Heart left ventricle (tissue), 16 donors: ENCODE measurements at regions not wholly inside any gene's neighbourhood (a gene's known extent, or its start where the extent isn't known, plus 50 kb on each side); places are given as distances from the start of the nearest gene placed in this dataset.
A peak's percentile ranks its signal among the peaks of the same experiment; 100 is the strongest.

ENCODE experiments used
- ATAC-seq, 4 donors: fragments of 200-7000 bp; cut with Tn5 transposase; one replicate each; pipeline ENCODE4 v1.9.1; 2020 to 2022; ENCODE audit warnings: moderate library complexity in 4 of 4, mild to moderate bottlenecking in 3 of 4, moderate number of reproducible peaks in 1 of 4
- DNase-seq, 5 donors: peaks; one replicate each; pipeline ENCODE4 v3.0.0-alpha.2; 2020
- H3K27ac ChIP-seq, 12 donors: fragments of 200-600 bp; sonication (generic) in 4 of 12; one replicate each; pipeline versions ENCODE4 v1.5.0 to v1.8.0; 2016 to 2022; ENCODE audit warnings: mild to moderate bottlenecking in 2 of 12
- H3K27me3 ChIP-seq, 9 donors: fragments of 200-600 bp; sonication (generic) in 2 of 9; one replicate each; pipeline versions ENCODE4 v1.5.1 to v1.8.0; 2016 to 2022; ENCODE audit warnings: mild to moderate bottlenecking in 3 of 9
- H3K36me3 ChIP-seq, 9 donors: fragments of 200-600 bp; sonication (generic) in 2 of 9; one replicate each; pipeline versions ENCODE4 v1.5.0 to v1.8.0; 2018 to 2022; ENCODE audit warnings: mild to moderate bottlenecking in 2 of 9
- H3K4me1 ChIP-seq, 12 donors: fragments of 200-600 bp; sonication (generic) in 4 of 12; one replicate each; pipeline versions ENCODE4 v1.5.0 to v1.8.0; 2016 to 2022; ENCODE audit warnings: mild to moderate bottlenecking in 3 of 12
- H3K4me3 ChIP-seq, 12 donors: fragments of 200-600 bp; sonication (generic) in 4 of 12; one replicate each; pipeline versions ENCODE4 v1.5.0 to v1.8.0; 2017 to 2022; ENCODE audit warnings: mild to moderate bottlenecking in 9 of 12, moderate library complexity in 4 of 12
- H3K9me3 ChIP-seq, 12 donors: fragments of 200-600 bp; sonication (generic) in 4 of 12; one replicate each; pipeline versions ENCODE4 v1.5.0 to v1.8.0; 2016 to 2022; ENCODE audit warnings: mild to moderate bottlenecking in 1 of 12
- CTCF ChIP-seq, 12 donors: fragments of 200-600 bp; sonication (generic) in 4 of 12; IDR thresholded peaks; one replicate each; pipeline versions ENCODE4 v1.5.0 to v1.8.0; 2018 to 2022; ENCODE audit warnings: antibody characterized with exemption in 12 of 12, mild to moderate bottlenecking in 5 of 12
- POLR2A ChIP-seq, 2 donors: fragments of 450-650 bp; IDR thresholded peaks; one replicate each; pipeline ENCODE4 v1.6.1; 2017; ENCODE audit warnings: antibody characterized with exemption in 2 of 2, mild to moderate bottlenecking in 2 of 2, moderate library complexity in 2 of 2
- WGBS, 4 donors: extraction: QIAGEN DNeasy Blood & Tissue Kit in 2 of 4; methylation state at CpG; one replicate each; pipeline versions ENCODE4 v1.1.5 to v1.1.7; 2013 to 2018; 5-methylcytosine and 5-hydroxymethylcytosine counted together
- intact Hi-C, 10 donors: fragments of 100-400 bp; cut with DNase I; formaldehyde crosslinking; loops; one replicate each; pipeline versions ENCODE4 v1.11.1 to v1.14.2; 2022
- donor health status: ischemic (EF 13 %, LVEDD 7.1; RV severe dilation, severe dysfunction).
- donor health status: healthy with polysubstance abuse.
- donor health status: DM: no; HTN: yes; CAD: no.
- donor health status: DM: no; HTN: no; CAD: no.
- donor health status: ischemic (EF 25% LVEDD 6.9; RV normal size, moderate dysfunction).
- donor health status: ischemic (EF 25% LVEDD 5.7; RV mildly dilated, moderate dysfunction).
- donor health status: healthy.
- donor health status: DM: yes; HTN: yes; CAD: no.
- donor health status: ischemic (EF 35%, LVEDD 5.7; RV mildly dilated, moderate dysfunction).
- donor health status: nonischemic (EF 11% LVEDD 7.7; RV severe dilation, severe dysfunction).
- donor health status: DM: yes; HTN: yes; CAD: no.
- donor health status: PGD.
- donor health status: ischemic (EF 29% LVEDD 5.4; RV normal size, mild dysfunction).
- donor health status: nonischemic (EF 23%, LVEDD 6.1; RV moderate dilation, normal function).

- Histone ChIP-seq H3K27ac (peak overlapping the region in 1 of 12 donors; percentile 13), H3K9me3 (no peaks in the 10 kb centered on the region), H3K4me3 (no peak overlapping the region), H3K4me1 (peaks cover 0 to 39% (median 5%) of the 10 kb centered on the region in 12 donors), H3K27me3 (no peaks in the 10 kb centered on the region), H3K36me3 (no peaks in the 10 kb centered on the region)
- ATAC-seq (peak in 3 of 4 donors; percentile 25 to 51 (median 27)), DNase-seq (no peak)
- TF ChIP-seq CTCF (IDR thresholded peaks at IDR 0.05) (no peak), POLR2A (IDR thresholded peaks at IDR 0.05) (no peak)
- intact Hi-C loops: loop anchor here in 3 of 10 donors (5.0 to 10.0 kb wide), 4 partner anchors 119 to 399 kb away; partner anchors contain the start of gene FN1 (in 1 of the 3)
- WGBS, 4 donors: 63 to 73% (median 69%) methylated on average over 5 of the region's 5 CpGs
These were observed 179.7 kb downstream of the MREG start for GRCh38 chr2:215833531-215834162.

DNA sequence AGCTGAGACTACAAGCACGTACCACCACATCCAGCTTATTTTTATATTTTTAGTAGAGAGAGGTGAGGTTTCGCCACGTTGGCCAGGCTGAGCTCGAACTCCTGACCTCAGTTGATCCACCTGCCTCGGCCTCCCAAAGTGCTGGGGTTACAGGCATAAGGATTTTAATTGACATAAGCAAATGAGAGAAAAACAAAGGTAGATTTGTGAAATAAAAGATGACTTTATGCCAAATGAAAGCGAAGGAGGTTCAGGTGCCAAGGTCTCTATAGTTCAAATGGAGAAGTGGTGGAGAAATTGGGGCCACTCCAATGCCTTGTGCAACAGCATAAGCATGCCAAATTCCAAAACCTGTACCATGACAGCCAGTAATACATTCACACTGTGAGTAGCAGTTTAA is 180.6 kb downstream of the MREG start:
- Histone ChIP-seq H3K4me3 (no peak overlapping the region), H3K36me3 (no peaks in the 10 kb centered on the region), H3K27ac (no peak overlapping the region), H3K4me1 (peaks cover 0 to 42% (median 5%) of the 10 kb centered on the region in 12 donors), H3K9me3 (no peaks in the 10 kb centered on the region), H3K27me3 (no peaks in the 10 kb centered on the region)
- ATAC-seq (no peak), DNase-seq (no peak)
- intact Hi-C loops: loop anchor here in 3 of 10 donors (5.0 to 10.0 kb wide), 4 partner anchors 118 to 398 kb away; partner anchors contain the start of gene FN1 (in 1 of the 3)
- 93 to 99% (median 94%) methylated on average over 6 of the region's 6 CpGs for WGBS, 4 donors
- TF ChIP-seq POLR2A (IDR thresholded peaks at IDR 0.05) (no peak), CTCF (IDR thresholded peaks at IDR 0.05) (no peak)

- no peaks in the 10 kb centered on the region for H3K27me3 ChIP-seq
- DNase-seq (peak in 3 of 5 donors; percentile 15 to 71 (median 69)), ATAC-seq (peak; percentile 55 to 73 (median 64))
- H3K9me3 ChIP-seq: no peaks in the 10 kb centered on the region
- WGBS, 4 donors: 25 to 38% (median 33%) methylated on average over 5 of the region's 5 CpGs
- peak overlapping the region; percentile 16 to 66 (median 42) for H3K27ac ChIP-seq
- peaks cover 0 to 43% (median 5%) of the 10 kb centered on the region in 12 donors for H3K4me1 ChIP-seq
- no peaks in the 10 kb centered on the region for H3K36me3 ChIP-seq
- intact Hi-C loops: loop anchor here in 3 of 10 donors (5.0 to 10.0 kb wide), 4 partner anchors 117 to 397 kb away; partner anchors contain the start of gene FN1 (in 1 of the 3)
- peak overlapping the region in 2 of 12 donors; percentile 13 to 15 for H3K4me3 ChIP-seq
- TF ChIP-seq CTCF (IDR thresholded peaks at IDR 0.05): no peak
- TF ChIP-seq POLR2A (IDR thresholded peaks at IDR 0.05): no peak
These were observed 181.9 kb downstream of the MREG start for GRCh38 chr2:215831296-215831913.

GRCh38 chr2:215830304-215830703 is 183.0 kb downstream of the MREG start:
- H3K4me1 ChIP-seq: peaks cover 0 to 51% (median 5%) of the 10 kb centered on the region in 12 donors
- H3K36me3 ChIP-seq: no peaks in the 10 kb centered on the region
- 55 to 65% (median 61%) methylated on average over 4 of the region's 4 CpGs for WGBS, 4 donors
- ATAC-seq (peak; percentile 56 to 96 (median 88)), DNase-seq (peak in 4 of 5 donors; percentile 25 to 54 (median 40))
- H3K4me3 ChIP-seq: no peak overlapping the region
- TF ChIP-seq POLR2A (IDR thresholded peaks at IDR 0.05) (no peak), CTCF (IDR thresholded peaks at IDR 0.05) (no peak)
- intact Hi-C loops: loop anchor here in 3 of 10 donors (5.0 to 10.0 kb wide), 4 partner anchors 116 to 396 kb away; partner anchors contain the start of gene FN1 (in 1 of the 3)
- peak overlapping the region in 7 of 12 donors; percentile 20 to 66 (median 41) for H3K27ac ChIP-seq
- no peaks in the 10 kb centered on the region for H3K27me3 ChIP-seq
- H3K9me3 ChIP-seq: no peaks in the 10 kb centered on the region
